ENCODE measurements at regions not wholly inside any gene's neighbourhood (a gene's known extent, or its start where the extent isn't known, plus 50 kb on each side); places are given as distances from the start of the nearest gene placed in this dataset.

DNA sequence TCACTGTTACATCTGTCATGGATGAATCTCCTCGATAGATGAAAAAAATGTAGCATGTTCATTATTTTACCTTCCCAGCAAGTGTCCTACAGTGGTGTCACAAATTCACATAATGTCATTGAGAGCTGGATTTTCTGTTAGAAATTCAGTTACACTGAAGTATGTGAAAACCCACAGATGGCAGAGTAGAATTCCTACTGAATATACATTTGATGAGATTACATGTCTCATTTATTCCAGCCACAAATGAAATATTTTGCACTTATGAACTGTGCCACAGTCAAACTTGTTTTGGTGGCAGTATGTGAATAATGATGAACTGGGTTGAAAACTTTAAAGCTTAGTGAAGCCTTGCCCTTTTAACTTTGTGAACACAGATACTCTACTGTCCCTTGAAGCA lies 301.9 kb upstream of the DPYD start:
- TF ChIP-seq TCF12 (IDR thresholded peaks at IDR 0.05; ENCODE audit: low read depth): no peak

DNA sequence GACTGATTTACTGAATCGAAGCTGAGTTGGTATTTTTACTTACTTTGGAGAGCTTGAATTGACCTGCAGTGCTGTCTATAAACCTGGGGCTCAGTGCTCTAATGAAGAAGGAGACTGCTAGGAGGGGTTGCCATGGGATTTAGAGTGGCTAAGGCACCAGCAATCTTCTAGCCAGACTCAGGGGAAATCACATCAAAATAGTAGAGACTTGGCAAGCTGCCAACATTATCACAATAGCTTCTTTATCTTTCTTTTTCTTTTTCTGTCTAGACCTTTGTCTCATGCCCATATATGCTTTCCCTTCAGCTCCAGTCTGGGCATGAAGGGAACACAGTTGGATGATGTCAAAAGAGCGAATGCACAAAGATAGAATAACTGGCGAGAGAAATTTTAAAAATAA lies 301.1 kb upstream of the DPYD start:
- no peak for TF ChIP-seq CEBPB (IDR thresholded peaks at IDR 0.05)
- TF ChIP-seq FOXM1 (IDR thresholded peaks at IDR 0.05; ENCODE audit: borderline replicate concordance, low read depth): no peak
- no peak for TF ChIP-seq EGR1 (IDR thresholded peaks at IDR 0.05)
- TF ChIP-seq TAF1 (IDR thresholded peaks at IDR 0.05; ENCODE audit: low read depth): no peak
- peak; percentile 86 for TF ChIP-seq NFIC (IDR thresholded peaks at IDR 0.05)

DNA sequence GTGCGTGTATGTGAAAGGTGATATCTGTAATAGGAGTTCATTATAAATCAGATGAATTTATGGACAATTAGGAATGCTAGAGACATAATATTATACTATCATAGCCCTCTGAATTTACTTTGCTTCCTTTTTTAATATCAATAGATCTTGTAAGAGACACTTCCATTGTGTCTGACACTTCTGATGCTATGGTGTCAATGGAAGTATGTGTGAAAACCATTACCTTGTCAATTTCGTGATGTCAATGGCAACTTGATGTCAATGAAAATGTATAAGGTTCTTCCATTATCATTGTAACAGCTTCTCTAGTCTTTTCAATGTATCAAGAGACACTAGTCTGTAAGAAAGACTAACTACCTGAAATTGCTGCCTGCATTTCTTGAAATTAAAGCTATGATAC lies 296.8 kb upstream of the DPYD start:
- TF ChIP-seq, protein P1, sequence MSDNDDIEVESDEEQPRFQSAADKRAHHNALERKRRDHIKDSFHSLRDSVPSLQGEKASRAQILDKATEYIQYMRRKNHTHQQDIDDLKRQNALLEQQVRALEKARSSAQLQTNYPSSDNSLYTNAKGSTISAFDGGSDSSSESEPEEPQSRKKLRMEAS (IDR thresholded peaks at IDR 0.05): no peak
- TF ChIP-seq EP300 (IDR thresholded peaks at IDR 0.05; ENCODE audit: borderline replicate concordance) (no peak), RAD21 (IDR thresholded peaks at IDR 0.05; ENCODE audit: low read depth) (no peak)

DNA sequence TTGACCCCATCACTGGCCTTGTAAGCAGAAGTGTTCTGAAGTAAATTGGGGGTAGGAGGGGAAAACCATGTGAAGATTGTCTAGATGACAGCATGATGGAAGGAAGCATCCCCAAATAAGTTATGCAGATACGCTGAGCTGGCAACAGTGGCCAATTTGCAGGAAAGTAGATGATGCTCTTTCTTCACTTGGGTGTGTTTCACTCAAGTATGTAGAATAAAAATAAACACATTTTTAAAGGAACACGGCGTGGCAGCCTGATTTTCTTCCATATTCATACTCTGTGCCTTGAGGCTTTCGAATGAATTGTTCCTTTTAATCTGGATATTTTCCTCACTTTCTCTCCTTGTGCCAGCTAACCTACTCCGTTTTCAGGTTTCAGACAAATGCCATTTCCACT lies 295.5 kb upstream of the DPYD start:
- TF ChIP-seq TCF12 (IDR thresholded peaks at IDR 0.05; ENCODE audit: low read depth) (no peak), ZBTB7A (IDR thresholded peaks at IDR 0.05; ENCODE audit: low read depth) (no peak), TAF1 (IDR thresholded peaks at IDR 0.05; ENCODE audit: low read depth) (no peak), CREB1 (IDR thresholded peaks at IDR 0.05; ENCODE audit: low read depth) (no peak), NFIC (IDR thresholded peaks at IDR 0.05) (no peak), CEBPB (IDR thresholded peaks at IDR 0.05) (no peak), USF1 (IDR thresholded peaks at IDR 0.05) (no peak), REST (IDR thresholded peaks at IDR 0.05; ENCODE audit: low read depth) (no peak), FOXM1 (IDR thresholded peaks at IDR 0.05; ENCODE audit: borderline replicate concordance, low read depth) (no peak)

GRCh38 chr1:98211271-98211845 lies 290.5 kb upstream of the DPYD start:
- TF ChIP-seq TEAD4 (IDR thresholded peaks at IDR 0.05): no peak
- TF ChIP-seq, protein P1 (IDR thresholded peaks at IDR 0.05): no peak
- TF ChIP-seq TAF1 (IDR thresholded peaks at IDR 0.05; ENCODE audit: low read depth): no peak
- TF ChIP-seq NFIC (IDR thresholded peaks at IDR 0.05): no peak
- TF ChIP-seq YY1 (IDR thresholded peaks at IDR 0.05; ENCODE audit: low read depth): no peak
- TF ChIP-seq CREB1 (IDR thresholded peaks at IDR 0.05; ENCODE audit: low read depth): no peak
- TF ChIP-seq ZBTB7A (IDR thresholded peaks at IDR 0.05; ENCODE audit: low read depth): no peak
- no peak for TF ChIP-seq EP300 (IDR thresholded peaks at IDR 0.05; ENCODE audit: borderline replicate concordance)
- no peak for TF ChIP-seq REST (IDR thresholded peaks at IDR 0.05; ENCODE audit: low read depth)
- TF ChIP-seq USF1 (IDR thresholded peaks at IDR 0.05): no peak
- no peak for TF ChIP-seq FOXM1 (IDR thresholded peaks at IDR 0.05; ENCODE audit: borderline replicate concordance, low read depth)
- TF ChIP-seq TCF12 (IDR thresholded peaks at IDR 0.05; ENCODE audit: low read depth): no peak
- no peak for TF ChIP-seq EGR1 (IDR thresholded peaks at IDR 0.05)
- TF ChIP-seq RAD21 (IDR thresholded peaks at IDR 0.05; ENCODE audit: low read depth): no peak
- no peak for TF ChIP-seq CEBPB (IDR thresholded peaks at IDR 0.05)

DNA sequence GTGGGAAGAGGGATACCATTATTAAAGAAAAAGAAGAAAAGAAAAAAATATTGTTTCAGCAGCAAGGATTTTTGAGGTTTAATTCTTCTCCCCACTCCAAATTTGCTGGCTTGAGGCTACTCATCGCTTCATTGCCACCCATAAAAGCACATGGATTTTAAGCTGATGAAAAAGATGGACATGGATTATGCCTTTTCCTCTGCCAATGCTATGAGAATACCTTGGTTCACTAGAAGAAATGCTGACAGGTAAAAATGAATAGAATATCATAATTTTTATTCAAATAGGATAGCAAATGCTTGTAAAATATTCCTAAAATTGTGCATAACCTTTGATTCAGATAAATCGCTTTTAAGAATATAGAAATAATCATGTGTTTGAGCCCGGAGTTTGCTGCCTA lies 289.7 kb upstream of the DPYD start:
- TF ChIP-seq TAF1 (IDR thresholded peaks at IDR 0.05; ENCODE audit: low read depth): no peak
- TF ChIP-seq, protein P1 (IDR thresholded peaks at IDR 0.05): no peak
- no peak for TF ChIP-seq RAD21 (IDR thresholded peaks at IDR 0.05; ENCODE audit: low read depth)
- TF ChIP-seq NFIC (IDR thresholded peaks at IDR 0.05): no peak
- TF ChIP-seq YY1 (IDR thresholded peaks at IDR 0.05; ENCODE audit: low read depth): no peak
- no peak for TF ChIP-seq TCF12 (IDR thresholded peaks at IDR 0.05; ENCODE audit: low read depth)
- TF ChIP-seq USF1 (IDR thresholded peaks at IDR 0.05): no peak
- TF ChIP-seq TEAD4 (IDR thresholded peaks at IDR 0.05): no peak
- no peak for TF ChIP-seq REST (IDR thresholded peaks at IDR 0.05; ENCODE audit: low read depth)
- no peak for TF ChIP-seq FOXM1 (IDR thresholded peaks at IDR 0.05; ENCODE audit: borderline replicate concordance, low read depth)
- TF ChIP-seq ZBTB7A (IDR thresholded peaks at IDR 0.05; ENCODE audit: low read depth): no peak
- no peak for TF ChIP-seq CREB1 (IDR thresholded peaks at IDR 0.05; ENCODE audit: low read depth)

All from Ishikawa (cell line).